ENCODE measurements at regions not wholly inside any gene's neighbourhood (a gene's known extent, or its start where the extent isn't known, plus 50 kb on each side); places are given as distances from the start of the nearest gene placed in this dataset.

DNA sequence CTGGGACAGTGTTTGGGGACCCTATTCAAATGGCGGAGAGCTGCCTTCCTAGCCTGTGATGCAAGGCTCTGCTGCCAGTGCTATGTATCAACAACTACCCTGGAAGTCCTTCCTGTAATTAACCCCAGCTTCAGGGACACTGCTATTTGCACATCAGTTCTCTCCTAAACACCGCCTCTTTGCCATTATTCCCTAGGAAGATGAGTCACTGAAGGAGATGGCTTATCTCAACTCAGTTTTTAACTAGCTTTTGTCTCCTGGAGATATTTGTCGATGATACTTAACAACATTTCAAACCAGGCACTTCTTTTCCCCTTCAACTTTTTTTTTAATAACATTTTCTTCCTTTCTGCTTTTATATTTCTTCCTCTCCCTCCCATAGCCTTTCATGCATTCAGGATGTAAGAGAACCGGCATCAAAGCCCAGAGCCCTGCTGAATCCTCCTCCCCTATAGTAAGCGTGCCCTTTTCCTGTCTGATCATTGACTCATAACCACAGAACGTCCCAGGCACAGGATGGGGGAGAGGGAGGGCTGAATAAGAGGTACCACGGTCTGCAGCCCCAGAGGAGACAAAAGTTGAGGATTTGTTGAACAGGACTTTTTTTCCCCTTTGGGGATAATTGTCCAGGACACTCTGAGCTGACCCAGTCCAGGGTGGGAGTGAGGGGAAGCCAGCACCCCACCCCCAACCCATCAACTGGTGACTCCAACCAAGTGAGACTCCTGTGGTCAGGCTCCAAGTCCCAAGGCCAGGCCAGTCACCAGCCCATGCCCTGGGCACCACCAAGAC is 387.8 kb upstream of the SALL1 start:
- TF ChIP-seq CTCF (conservative IDR thresholded peaks at IDR 0.05), result no peak
- no peak for TF ChIP-seq EZH2 (IDR thresholded peaks at IDR 0.05; ENCODE audit: low read depth)
